ENCODE measurements at regions not wholly inside any gene's neighbourhood (a gene's known extent, or its start where the extent isn't known, plus 50 kb on each side); places are given as distances from the start of the nearest gene placed in this dataset.
"Not testable (repeated sequence)": the region's sequence is repeated elsewhere in the genome, so short reads cannot be mapped to it uniquely, and the experiment has no call there.

GRCh38 chr5:104084896-104085295 lies 522.3 kb upstream of the NUDT12 start:
- TF ChIP-seq, protein P1, sequence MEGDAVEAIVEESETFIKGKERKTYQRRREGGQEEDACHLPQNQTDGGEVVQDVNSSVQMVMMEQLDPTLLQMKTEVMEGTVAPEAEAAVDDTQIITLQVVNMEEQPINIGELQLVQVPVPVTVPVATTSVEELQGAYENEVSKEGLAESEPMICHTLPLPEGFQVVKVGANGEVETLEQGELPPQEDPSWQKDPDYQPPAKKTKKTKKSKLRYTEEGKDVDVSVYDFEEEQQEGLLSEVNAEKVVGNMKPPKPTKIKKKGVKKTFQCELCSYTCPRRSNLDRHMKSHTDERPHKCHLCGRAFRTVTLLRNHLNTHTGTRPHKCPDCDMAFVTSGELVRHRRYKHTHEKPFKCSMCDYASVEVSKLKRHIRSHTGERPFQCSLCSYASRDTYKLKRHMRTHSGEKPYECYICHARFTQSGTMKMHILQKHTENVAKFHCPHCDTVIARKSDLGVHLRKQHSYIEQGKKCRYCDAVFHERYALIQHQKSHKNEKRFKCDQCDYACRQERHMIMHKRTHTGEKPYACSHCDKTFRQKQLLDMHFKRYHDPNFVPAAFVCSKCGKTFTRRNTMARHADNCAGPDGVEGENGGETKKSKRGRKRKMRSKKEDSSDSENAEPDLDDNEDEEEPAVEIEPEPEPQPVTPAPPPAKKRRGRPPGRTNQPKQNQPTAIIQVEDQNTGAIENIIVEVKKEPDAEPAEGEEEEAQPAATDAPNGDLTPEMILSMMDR (IDR thresholded peaks at IDR 0.05) = no peak
- intact Hi-C loops (cut with DNase I) = no loop called here
- no peak for DNase-seq (ENCODE audit: low spot score in 2 of 2)
- Histone ChIP-seq H3K27me3 (no peaks in the 10 kb centered on the region), H3K27ac (no peak overlapping the region), H3K9me3 (no peaks in the 10 kb centered on the region), H3K4me3 (no peak overlapping the region), H3K4me1 (no peaks in the 10 kb centered on the region), H3K36me3 (no peaks in the 10 kb centered on the region)

DNA sequence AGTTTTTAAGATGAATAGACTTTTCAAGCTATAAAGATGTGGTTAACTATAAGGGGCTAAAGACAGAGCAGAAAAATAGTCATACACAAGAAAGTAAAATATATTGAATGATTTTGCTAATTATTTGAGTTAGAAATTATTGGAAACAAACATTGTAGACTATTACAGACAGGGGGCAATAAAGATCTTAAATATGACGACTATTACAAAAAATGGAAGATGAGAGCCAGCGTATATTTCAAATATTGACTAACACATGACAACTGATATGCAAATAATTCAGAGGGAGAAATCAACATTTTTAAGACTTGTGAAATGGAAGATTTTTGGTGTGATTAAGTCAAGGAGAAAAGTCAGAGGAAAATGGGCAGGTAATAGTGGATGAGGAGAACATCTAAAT lies 520.2 kb upstream of the NUDT12 start:
- intact Hi-C loops (cut with DNase I) = no loop called here
- TF ChIP-seq, protein P1 (IDR thresholded peaks at IDR 0.05) = no peak
- H3K4me1 ChIP-seq = no peaks in the 10 kb centered on the region
- DNase-seq (ENCODE audit: low spot score in 2 of 2) = no peak
- no peaks in the 10 kb centered on the region for H3K36me3 ChIP-seq
- no peaks in the 10 kb centered on the region for H3K9me3 ChIP-seq
- no peak overlapping the region for H3K4me3 ChIP-seq
- H3K27ac ChIP-seq = no peak overlapping the region
- no peaks in the 10 kb centered on the region for H3K27me3 ChIP-seq

GRCh38 chr5:104081232-104081631 lies 518.6 kb upstream of the NUDT12 start:
- no peaks in the 10 kb centered on the region for H3K4me1 ChIP-seq
- H3K4me3 ChIP-seq = no peak overlapping the region
- intact Hi-C loops (cut with DNase I) = no loop called here
- no peak for DNase-seq (ENCODE audit: low spot score in 2 of 2)
- TF ChIP-seq, protein P1 (IDR thresholded peaks at IDR 0.05) = no peak
- no peaks in the 10 kb centered on the region for H3K9me3 ChIP-seq
- H3K27ac ChIP-seq = no peak overlapping the region
- H3K36me3 ChIP-seq = no peaks in the 10 kb centered on the region
- H3K27me3 ChIP-seq = no peaks in the 10 kb centered on the region

DNA sequence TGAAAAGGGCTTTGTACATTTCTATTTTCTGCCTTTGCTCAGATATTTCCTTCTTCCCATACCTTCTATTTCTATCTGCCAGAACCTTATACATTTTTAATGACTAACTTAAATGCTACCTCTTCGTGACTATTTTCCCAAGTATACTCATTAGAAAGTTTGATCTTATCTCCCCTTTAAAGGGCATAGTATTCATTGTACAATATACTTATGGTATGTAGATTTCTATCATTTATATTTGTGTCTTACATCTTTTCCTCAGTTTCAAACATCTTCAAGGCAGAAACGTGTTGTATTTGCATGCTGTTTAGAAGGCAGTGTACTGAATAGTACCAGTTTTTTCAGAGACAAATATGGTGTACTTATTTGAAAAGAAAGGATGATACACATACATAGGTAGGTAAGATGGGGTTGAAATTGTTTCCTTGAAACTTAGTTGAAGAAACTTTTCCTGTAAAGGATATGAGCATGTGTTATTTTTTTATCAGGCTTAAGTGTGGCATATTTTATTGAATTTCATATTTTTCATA lies 518.1 kb upstream of the NUDT12 start:
- DNase-seq (ENCODE audit: low spot score in 2 of 2) = no peak
- no peaks in the 10 kb centered on the region for H3K27me3 ChIP-seq
- H3K36me3 ChIP-seq = no peaks in the 10 kb centered on the region
- H3K27ac ChIP-seq = no peak overlapping the region
- no peaks in the 10 kb centered on the region for H3K9me3 ChIP-seq
- intact Hi-C loops (cut with DNase I) = no loop called here
- H3K4me1 ChIP-seq = no peaks in the 10 kb centered on the region
- no peak overlapping the region for H3K4me3 ChIP-seq
- TF ChIP-seq, protein P1 (IDR thresholded peaks at IDR 0.05) = no peak

DNA sequence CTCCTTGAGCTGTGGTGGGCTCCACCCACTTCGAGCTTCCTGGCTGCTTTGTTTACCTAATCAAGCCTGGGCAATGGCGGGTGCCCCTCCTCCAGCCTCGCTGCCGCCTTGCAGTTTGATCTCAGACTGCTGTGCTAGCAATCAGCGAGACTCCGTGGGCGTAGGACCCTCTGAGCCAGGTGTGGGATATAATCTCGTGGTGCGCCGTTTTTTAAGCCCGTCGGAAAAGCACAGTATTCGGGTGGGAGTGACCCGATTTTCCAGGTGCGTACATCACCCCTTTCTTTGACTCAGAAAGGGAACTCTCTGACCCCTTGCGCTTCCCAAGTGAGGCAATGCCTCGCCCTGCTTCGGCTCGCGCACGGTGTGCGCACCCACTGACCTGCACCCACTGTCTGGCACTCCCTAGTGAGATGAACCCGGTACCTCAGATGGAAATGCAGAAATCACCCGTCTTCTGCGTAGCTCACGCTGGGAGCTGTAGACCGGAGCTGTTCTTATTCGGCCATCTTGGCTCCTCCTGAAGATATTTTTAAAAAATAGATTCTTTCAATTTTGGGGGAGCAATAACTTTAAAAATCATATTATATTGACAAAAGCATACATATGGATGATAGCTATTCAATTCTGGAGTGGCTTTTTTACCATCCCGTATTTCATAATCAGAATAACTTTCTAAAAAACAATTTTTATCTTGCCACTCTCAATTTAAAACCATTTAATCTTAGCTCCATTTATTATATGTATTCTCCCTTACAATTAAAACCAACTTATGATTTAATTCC lies 517.5 kb upstream of the NUDT12 start:
- H3K9me3 ChIP-seq; H3K36me3 ChIP-seq; DNase-seq (ENCODE audit: low spot score in 2 of 2); H3K4me1 ChIP-seq; H3K4me3 ChIP-seq; intact Hi-C loops (cut with DNase I); H3K27me3 ChIP-seq; H3K27ac ChIP-seq: not testable (repeated sequence)

DNA sequence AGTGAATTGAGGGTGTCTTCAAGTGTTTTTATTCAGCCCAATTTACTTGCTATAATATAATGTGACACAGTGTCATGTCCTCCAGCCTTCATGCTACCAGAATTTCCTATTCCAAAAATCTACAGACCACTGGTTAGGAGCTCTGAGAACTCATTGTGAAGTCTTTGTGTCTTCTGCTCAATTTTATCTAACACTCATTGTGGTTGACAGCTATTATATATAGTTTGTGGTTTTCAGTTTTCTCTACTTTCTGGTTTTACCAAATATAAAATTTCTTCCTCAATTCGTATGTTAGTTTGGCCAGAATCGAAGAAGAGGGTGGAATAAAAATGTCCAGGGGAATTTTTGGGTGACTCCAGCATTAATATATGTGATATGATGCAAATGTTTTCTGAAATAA lies 509.3 kb upstream of the NUDT12 start:
- H3K4me3 ChIP-seq = no peak overlapping the region
- no peaks in the 10 kb centered on the region for H3K4me1 ChIP-seq
- TF ChIP-seq, protein P1 (IDR thresholded peaks at IDR 0.05) = no peak
- no peak overlapping the region for H3K27ac ChIP-seq
- DNase-seq (ENCODE audit: low spot score in 2 of 2) = no peak
- intact Hi-C loops (cut with DNase I) = no loop called here
- no peaks in the 10 kb centered on the region for H3K36me3 ChIP-seq
- no peaks in the 10 kb centered on the region for H3K9me3 ChIP-seq
- no peaks in the 10 kb centered on the region for H3K27me3 ChIP-seq

All from ascending aorta (tissue), 2 donors.